AG10803 (cell line): ENCODE measurements at regions not wholly inside any gene's neighbourhood (a gene's known extent, or its start where the extent isn't known, plus 50 kb on each side); places are given as distances from the start of the nearest gene placed in this dataset.
A peak's percentile ranks its signal among the peaks of the same experiment; 100 is the strongest.
"Not testable (repeated sequence)": the region's sequence is repeated elsewhere in the genome, so short reads cannot be mapped to it uniquely, and the experiment has no call there.

Experiments
- DNase-seq: peaks from one replicate; pipeline ENCODE4 v3.0.0; 2010; ENCODE audit warnings: low read depth
- H3K4me3 ChIP-seq: 2 replicates; pipeline ENCODE4 v1.5.1; 2011; ENCODE audit warnings: mild to moderate bottlenecking, low read length, control low read depth
- TF ChIP-seq, protein P1 (sequence below): conservative IDR thresholded peaks from 2 replicates; pipeline ENCODE4 v1.5.1; 2011; ENCODE audit warnings: mild to moderate bottlenecking, low read length, control low read depth, inconsistent platforms

DNA sequence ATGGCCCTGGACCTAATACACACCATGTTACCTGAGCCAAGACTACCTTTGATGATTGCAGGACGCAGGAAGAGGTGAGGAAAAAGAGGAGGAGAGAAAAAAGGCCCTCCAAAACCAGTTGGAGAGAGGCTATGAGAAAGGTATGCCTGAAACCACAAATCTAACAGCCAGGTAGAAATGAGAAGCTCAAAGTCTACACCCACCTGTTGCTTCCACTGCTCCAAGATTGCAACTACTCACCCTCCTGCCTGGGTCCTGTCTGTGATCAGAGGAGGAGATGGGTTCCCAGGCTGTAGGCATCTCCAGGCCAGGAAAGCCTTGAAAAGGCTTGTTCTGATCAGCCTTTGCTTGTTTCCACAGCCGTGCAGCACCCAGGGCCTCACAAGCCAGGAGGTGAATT lies 307.8 kb upstream of the USP24 start:
- TF ChIP-seq, protein P1, sequence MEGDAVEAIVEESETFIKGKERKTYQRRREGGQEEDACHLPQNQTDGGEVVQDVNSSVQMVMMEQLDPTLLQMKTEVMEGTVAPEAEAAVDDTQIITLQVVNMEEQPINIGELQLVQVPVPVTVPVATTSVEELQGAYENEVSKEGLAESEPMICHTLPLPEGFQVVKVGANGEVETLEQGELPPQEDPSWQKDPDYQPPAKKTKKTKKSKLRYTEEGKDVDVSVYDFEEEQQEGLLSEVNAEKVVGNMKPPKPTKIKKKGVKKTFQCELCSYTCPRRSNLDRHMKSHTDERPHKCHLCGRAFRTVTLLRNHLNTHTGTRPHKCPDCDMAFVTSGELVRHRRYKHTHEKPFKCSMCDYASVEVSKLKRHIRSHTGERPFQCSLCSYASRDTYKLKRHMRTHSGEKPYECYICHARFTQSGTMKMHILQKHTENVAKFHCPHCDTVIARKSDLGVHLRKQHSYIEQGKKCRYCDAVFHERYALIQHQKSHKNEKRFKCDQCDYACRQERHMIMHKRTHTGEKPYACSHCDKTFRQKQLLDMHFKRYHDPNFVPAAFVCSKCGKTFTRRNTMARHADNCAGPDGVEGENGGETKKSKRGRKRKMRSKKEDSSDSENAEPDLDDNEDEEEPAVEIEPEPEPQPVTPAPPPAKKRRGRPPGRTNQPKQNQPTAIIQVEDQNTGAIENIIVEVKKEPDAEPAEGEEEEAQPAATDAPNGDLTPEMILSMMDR = no peak
- no peak overlapping the region for H3K4me3 ChIP-seq
- no peak for DNase-seq

DNA sequence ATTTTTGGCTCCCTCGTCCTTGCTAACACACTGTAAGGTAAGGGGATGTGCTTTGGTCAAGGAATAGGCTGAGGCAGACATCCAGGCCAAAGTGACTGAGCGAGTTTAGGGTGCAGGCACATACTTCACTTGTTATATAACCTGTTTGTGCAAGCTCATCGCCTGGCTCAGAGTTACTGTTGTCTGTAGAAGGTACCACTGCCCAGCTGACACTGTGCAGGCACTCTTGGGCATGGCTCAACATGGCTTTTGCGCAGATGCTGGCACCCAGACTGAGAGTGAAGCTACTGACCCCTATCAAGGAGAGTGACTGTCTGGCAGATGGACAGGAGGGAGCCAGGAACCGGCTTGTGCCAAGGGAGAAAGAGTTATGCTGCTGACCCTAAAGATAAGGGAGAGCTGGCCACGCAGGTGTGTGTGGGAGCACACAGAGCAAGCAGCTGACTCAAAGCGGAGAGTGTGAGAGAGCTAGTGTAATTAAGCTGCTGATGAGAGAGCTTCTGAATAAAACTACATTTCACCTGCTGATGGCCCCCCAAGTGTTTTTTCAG lies 307.3 kb upstream of the USP24 start:
- no peak for DNase-seq
- TF ChIP-seq, protein P1 = no peak
- H3K4me3 ChIP-seq = no peak overlapping the region

DNA sequence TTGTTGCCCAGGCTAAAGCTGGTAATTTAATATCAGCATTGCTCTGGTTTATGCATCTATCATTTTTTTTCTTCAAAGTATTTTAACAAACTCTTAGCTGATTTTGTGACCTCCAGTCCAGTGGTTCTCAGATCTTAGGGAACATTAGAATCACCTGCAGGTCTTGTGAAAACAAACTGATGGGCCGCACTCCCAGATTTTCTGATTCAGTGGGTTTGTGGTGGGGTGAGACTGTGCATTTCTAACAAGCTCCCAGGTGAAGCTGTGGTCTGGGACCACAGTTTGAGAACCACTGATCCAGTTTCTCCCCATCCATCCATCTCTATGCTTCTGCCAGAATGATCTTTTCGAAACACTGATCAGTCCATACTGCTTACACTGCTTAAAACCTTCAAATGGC lies 305.7 kb upstream of the USP24 start:
- H3K4me3 ChIP-seq = no peak overlapping the region
- TF ChIP-seq, protein P1 = no peak
- no peak for DNase-seq

DNA sequence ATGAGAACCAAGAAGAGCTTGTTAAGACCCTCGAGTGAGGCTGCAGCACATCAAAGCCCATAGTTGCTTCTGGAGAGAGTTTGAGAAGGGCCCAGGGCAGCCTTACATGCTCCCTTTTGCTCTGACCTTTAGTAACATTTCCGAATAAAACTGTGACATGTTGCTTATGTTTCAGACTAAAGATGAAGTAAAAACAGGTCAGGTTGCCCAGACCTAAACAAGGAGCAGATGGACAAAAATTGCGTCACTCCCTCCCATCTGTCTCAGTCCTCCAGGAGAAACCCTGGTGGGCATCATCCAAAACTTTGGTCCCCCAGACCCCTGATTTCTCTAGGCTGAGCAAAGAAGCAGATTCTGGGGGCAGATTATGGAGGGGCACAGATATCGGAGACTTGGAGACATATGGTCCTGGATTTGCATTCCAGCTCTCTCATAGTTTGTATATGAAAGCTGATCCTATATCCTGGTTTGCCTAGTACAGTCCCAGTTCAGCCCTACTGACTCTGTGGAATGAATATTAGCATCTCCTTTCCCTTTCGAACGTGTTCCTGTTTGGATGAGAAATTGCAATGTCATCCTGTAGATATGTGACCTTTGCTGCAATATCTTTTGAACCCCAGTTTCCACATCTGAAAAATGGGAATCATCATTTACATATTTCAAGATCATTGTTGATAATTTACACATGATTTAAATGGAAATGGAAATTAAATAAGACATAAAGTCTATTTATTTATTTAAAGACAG lies 304.9 kb upstream of the USP24 start:
- no peak overlapping the region for H3K4me3 ChIP-seq
- TF ChIP-seq, protein P1 = no peak

DNA sequence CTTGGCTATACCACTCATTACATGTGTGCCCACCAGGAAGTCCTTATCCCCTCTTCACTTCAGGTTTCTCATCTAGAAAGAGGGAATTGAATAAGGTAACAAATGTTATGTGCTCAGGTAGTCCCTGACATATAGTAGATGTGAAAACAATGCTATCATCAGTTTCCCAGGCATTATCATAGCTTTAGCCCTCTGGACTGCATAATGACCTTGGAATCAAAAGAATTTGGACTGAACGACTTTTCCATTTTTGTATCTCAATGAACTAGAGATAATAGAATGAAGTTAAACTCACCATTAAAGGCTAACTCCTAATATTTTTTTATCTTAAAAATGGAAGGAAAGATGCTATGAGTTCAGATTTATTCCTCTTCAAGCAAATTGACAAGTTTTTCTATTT lies 304.1 kb upstream of the USP24 start:
- DNase-seq = no peak
- H3K4me3 ChIP-seq = no peak overlapping the region
- TF ChIP-seq, protein P1 = no peak

More for the DNA sequence above, 304.9 kb upstream of the USP24 start:
- DNase-seq = peak; percentile 61

DNA sequence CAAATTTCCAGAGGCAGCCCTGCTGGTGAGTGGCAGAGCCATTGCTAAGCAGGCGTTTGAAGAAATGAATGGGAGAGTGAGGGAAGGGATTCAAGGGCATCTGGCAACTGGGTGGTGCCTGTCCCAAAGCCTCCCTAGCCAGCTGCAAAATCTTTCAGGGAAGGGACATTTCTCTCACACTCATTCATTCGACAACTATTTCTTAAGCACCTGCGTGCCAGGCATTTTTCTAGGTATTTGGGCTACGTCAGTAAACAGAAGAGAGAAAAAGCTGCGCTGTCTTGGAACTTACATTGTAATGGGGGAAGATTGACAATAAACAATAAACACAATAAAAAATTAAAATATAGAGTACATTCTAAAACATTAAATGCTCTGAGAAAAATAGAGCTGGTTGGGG lies 301.9 kb upstream of the USP24 start:
- no peak overlapping the region for H3K4me3 ChIP-seq
- TF ChIP-seq, protein P1 = no peak
- no peak for DNase-seq

- H3K4me3 ChIP-seq, DNase-seq: not testable (repeated sequence)
Measured at GRCh38 chr1:55514571-55514970, 299.4 kb upstream of the USP24 start.

DNA sequence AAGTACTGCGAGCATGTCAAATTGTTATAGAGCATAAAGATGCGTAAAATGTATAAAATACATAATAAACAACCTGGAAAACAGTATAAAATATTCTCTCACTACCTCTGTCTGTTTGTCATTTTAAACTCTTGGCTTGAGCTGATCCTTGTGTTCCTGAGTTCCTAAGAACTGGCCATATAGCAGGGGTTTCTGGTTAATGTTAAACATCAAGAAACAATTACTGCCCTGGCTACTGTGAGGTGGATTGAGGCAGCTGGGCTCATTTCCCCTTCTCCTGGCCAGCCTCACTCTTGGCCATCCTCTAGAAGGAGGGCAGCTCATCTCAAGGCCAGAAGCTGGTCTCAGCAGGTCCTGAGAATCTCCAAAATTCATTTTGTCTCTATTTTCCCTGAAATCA lies 297.3 kb upstream of the USP24 start:
- TF ChIP-seq, protein P1 = no peak
- no peak overlapping the region for H3K4me3 ChIP-seq
- no peak for DNase-seq
